ENCODE measurements at regions not wholly inside any gene's neighbourhood (a gene's known extent, or its start where the extent isn't known, plus 50 kb on each side); places are given as distances from the start of the nearest gene placed in this dataset.

GRCh38 chr5:155564541-155564940 is 551.0 kb downstream of the KIF4B start:
- TF ChIP-seq CTCF (IDR thresholded peaks at IDR 0.05) (no peak), POLR2AphosphoS5 (IDR thresholded peaks at IDR 0.05) (no peak)
